ENCODE measurements at regions not wholly inside any gene's neighbourhood (a gene's known extent, or its start where the extent isn't known, plus 50 kb on each side); places are given as distances from the start of the nearest gene placed in this dataset.

DNA sequence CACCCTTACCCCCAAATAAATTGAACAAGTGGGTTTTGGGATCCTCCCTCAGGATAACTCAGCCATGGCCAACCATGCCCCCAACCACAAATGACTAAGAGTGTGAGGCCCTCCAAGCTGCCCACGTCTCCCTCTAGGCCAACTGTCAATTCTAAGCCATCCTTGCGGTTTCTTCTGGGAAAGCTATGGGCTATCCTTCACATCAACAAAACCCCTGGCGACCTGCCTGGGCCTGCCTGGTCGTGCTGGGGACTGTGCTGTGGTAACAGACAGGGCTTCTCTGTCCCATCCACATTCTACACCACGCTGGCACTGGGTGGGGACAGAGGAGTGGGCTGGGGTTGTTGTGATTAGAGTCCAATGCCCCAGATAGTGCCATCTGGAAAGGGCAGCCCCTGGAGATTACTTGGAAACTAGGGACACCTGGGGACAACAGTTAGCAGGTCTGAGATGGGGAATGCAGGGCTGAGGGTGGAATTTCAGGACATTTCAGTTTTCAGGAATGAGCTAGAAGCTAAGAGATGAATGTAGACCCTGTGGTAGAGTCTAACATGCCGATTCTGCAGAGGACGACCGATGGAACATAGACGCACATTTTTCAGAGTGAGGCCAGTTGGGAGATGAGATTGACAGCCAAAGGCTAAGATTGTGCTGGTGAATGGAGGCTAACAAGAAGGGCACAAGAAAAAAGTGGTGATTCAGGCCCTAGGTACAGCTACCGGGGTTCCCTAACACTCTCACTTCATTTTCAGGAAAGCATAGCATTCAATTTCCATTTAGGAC, 131.9 kb downstream of the RASSF10 start:
- POLR2A ChIA-PET: no interaction called here
- H3K4me3 ChIP-seq (ENCODE audit: low read depth, low read length): no peak overlapping the region
- H3K36me3 ChIP-seq (ENCODE audit: control insufficient read depth in 2 of 2, insufficient read depth in 1 of 2, low read length in 2 of 2): no peaks in the 10 kb centered on the region
- no peaks in the 10 kb centered on the region for H3K4me1 ChIP-seq (ENCODE audit: control insufficient read depth, insufficient read depth, low read length)
- no peaks in the 10 kb centered on the region for H3K9me3 ChIP-seq (ENCODE audit: control insufficient read depth, insufficient read depth, low read depth, low read length)
- CTCF ChIA-PET: interaction anchor here (0.6 to 1.5 kb wide), 3 partner anchors 10 to 177 kb away, joined by 3 to 6 read pairs (median 4); no protein-coding TSS in a partner anchor
- no peak overlapping the region for H3K27ac ChIP-seq (ENCODE audit: extremely low read depth, low read depth, low read length)
- no peak for TF ChIP-seq ZNF600 (tag by site-specific recombination; IDR thresholded peaks at IDR 0.05)
- TF ChIP-seq ZFP41 (tag by site-specific recombination; IDR thresholded peaks at IDR 0.05; ENCODE audit: borderline replicate concordance): no peak
- TF ChIP-seq, protein P1, sequence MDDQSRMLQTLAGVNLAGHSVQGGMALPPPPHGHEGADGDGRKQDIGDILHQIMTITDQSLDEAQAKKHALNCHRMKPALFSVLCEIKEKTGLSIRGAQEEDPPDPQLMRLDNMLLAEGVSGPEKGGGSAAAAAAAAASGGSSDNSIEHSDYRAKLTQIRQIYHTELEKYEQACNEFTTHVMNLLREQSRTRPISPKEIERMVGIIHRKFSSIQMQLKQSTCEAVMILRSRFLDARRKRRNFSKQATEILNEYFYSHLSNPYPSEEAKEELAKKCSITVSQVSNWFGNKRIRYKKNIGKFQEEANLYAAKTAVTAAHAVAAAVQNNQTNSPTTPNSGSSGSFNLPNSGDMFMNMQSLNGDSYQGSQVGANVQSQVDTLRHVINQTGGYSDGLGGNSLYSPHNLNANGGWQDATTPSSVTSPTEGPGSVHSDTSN (CRISPR knock-in tag; IDR thresholded peaks at IDR 0.05): no peak
- no peak for TF ChIP-seq ZFHX2 (tag by site-specific recombination; conservative IDR thresholded peaks at IDR 0.05)
- no peak for TF ChIP-seq ZNF132 (tag by site-specific recombination; IDR thresholded peaks at IDR 0.05; ENCODE audit: borderline replicate concordance)
- no peak for TF ChIP-seq ZNF785 (tag by site-specific recombination; IDR thresholded peaks at IDR 0.05)
- TF ChIP-seq WT1 (tag by site-specific recombination; IDR thresholded peaks at IDR 0.05): no peak
- TF ChIP-seq YY2 (tag by site-specific recombination; IDR thresholded peaks at IDR 0.05): no peak
- TF ChIP-seq ZNF544 (tag by site-specific recombination; IDR thresholded peaks at IDR 0.05): no peak
- no peak for TF ChIP-seq ZNF624 (tag by site-specific recombination; IDR thresholded peaks at IDR 0.05)
- no peak for TF ChIP-seq ZBTB7A (tag by site-specific recombination; IDR thresholded peaks at IDR 0.05; ENCODE audit: low read depth)
- TF ChIP-seq, protein P2, sequence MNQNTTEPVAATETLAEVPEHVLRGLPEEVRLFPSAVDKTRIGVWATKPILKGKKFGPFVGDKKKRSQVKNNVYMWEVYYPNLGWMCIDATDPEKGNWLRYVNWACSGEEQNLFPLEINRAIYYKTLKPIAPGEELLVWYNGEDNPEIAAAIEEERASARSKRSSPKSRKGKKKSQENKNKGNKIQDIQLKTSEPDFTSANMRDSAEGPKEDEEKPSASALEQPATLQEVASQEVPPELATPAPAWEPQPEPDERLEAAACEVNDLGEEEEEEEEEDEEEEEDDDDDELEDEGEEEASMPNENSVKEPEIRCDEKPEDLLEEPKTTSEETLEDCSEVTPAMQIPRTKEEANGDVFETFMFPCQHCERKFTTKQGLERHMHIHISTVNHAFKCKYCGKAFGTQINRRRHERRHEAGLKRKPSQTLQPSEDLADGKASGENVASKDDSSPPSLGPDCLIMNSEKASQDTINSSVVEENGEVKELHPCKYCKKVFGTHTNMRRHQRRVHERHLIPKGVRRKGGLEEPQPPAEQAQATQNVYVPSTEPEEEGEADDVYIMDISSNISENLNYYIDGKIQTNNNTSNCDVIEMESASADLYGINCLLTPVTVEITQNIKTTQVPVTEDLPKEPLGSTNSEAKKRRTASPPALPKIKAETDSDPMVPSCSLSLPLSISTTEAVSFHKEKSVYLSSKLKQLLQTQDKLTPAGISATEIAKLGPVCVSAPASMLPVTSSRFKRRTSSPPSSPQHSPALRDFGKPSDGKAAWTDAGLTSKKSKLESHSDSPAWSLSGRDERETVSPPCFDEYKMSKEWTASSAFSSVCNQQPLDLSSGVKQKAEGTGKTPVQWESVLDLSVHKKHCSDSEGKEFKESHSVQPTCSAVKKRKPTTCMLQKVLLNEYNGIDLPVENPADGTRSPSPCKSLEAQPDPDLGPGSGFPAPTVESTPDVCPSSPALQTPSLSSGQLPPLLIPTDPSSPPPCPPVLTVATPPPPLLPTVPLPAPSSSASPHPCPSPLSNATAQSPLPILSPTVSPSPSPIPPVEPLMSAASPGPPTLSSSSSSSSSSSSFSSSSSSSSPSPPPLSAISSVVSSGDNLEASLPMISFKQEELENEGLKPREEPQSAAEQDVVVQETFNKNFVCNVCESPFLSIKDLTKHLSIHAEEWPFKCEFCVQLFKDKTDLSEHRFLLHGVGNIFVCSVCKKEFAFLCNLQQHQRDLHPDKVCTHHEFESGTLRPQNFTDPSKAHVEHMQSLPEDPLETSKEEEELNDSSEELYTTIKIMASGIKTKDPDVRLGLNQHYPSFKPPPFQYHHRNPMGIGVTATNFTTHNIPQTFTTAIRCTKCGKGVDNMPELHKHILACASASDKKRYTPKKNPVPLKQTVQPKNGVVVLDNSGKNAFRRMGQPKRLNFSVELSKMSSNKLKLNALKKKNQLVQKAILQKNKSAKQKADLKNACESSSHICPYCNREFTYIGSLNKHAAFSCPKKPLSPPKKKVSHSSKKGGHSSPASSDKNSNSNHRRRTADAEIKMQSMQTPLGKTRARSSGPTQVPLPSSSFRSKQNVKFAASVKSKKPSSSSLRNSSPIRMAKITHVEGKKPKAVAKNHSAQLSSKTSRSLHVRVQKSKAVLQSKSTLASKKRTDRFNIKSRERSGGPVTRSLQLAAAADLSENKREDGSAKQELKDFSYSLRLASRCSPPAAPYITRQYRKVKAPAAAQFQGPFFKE (tag by site-specific recombination; IDR thresholded peaks at IDR 0.05; ENCODE audit: borderline replicate concordance): no peak
- TF ChIP-seq ZNF184 (tag by site-specific recombination; IDR thresholded peaks at IDR 0.05): no peak
- TF ChIP-seq ZNF664 (tag by site-specific recombination; IDR thresholded peaks at IDR 0.05): no peak
- no peak for TF ChIP-seq ZNF37A (tag by site-specific recombination; IDR thresholded peaks at IDR 0.05)
- no peak for TF ChIP-seq ZNF518A (tag by site-specific recombination; conservative IDR thresholded peaks at IDR 0.05; ENCODE audit: low read depth)

Measured in HEK293 (cell line).